ENCODE measurements at regions not wholly inside any gene's neighbourhood (a gene's known extent, or its start where the extent isn't known, plus 50 kb on each side); places are given as distances from the start of the nearest gene placed in this dataset.
"Not testable (repeated sequence)": the region's sequence is repeated elsewhere in the genome, so short reads cannot be mapped to it uniquely, and the experiment has no call there.

DNA sequence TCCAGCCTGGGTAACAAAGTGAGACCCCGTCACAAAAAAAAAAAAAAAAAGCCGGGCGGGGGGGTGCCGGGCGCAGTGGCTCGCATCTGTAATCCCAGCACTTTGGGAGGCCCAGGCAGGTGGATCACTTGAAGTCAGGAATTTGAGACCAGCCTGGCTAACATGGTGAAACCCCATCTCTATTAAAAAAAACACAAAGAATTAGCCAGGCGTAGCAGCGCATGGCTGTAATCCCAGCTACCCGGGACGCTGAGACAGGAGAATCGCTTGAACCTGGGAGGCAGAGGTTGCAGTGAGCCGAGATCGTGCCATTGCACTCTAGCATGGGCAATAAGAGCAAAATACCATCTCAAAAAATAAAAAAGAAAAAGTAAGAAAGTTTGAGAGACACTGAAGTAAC lies 81.9 kb downstream of the CCDC71L start:
- TF ChIP-seq ZNF274 (IDR thresholded peaks at IDR 0.05; ENCODE audit: low read depth, low read length); EZH2phosphoT487 (IDR thresholded peaks at IDR 0.05; ENCODE audit: borderline replicate concordance); RAD21 (IDR thresholded peaks at IDR 0.05; ENCODE audit: low read depth); SIN3A (IDR thresholded peaks at IDR 0.05; ENCODE audit: low read depth); JUND (IDR thresholded peaks at IDR 0.05); TCF7L2 (IDR thresholded peaks at IDR 0.05; ENCODE audit: borderline replicate concordance, extremely low read depth, insufficient read depth, insufficient read length); POLR2A (IDR thresholded peaks at IDR 0.05; ENCODE audit: borderline replicate concordance, extremely low read depth, insufficient read depth, insufficient read length); EZH2 (IDR thresholded peaks at IDR 0.05): not testable (repeated sequence)
- TF ChIP-seq, protein P1, sequence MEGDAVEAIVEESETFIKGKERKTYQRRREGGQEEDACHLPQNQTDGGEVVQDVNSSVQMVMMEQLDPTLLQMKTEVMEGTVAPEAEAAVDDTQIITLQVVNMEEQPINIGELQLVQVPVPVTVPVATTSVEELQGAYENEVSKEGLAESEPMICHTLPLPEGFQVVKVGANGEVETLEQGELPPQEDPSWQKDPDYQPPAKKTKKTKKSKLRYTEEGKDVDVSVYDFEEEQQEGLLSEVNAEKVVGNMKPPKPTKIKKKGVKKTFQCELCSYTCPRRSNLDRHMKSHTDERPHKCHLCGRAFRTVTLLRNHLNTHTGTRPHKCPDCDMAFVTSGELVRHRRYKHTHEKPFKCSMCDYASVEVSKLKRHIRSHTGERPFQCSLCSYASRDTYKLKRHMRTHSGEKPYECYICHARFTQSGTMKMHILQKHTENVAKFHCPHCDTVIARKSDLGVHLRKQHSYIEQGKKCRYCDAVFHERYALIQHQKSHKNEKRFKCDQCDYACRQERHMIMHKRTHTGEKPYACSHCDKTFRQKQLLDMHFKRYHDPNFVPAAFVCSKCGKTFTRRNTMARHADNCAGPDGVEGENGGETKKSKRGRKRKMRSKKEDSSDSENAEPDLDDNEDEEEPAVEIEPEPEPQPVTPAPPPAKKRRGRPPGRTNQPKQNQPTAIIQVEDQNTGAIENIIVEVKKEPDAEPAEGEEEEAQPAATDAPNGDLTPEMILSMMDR (IDR thresholded peaks at IDR 0.05 in 2 of 3, conservative IDR thresholded peaks at IDR 0.05 in 1 of 3; ENCODE audit: borderline replicate concordance in 1 of 3, insufficient read depth in 1 of 3, low read depth in 2 of 3, low read length in 2 of 3), result not testable (repeated sequence)
- TF ChIP-seq, protein P2, sequence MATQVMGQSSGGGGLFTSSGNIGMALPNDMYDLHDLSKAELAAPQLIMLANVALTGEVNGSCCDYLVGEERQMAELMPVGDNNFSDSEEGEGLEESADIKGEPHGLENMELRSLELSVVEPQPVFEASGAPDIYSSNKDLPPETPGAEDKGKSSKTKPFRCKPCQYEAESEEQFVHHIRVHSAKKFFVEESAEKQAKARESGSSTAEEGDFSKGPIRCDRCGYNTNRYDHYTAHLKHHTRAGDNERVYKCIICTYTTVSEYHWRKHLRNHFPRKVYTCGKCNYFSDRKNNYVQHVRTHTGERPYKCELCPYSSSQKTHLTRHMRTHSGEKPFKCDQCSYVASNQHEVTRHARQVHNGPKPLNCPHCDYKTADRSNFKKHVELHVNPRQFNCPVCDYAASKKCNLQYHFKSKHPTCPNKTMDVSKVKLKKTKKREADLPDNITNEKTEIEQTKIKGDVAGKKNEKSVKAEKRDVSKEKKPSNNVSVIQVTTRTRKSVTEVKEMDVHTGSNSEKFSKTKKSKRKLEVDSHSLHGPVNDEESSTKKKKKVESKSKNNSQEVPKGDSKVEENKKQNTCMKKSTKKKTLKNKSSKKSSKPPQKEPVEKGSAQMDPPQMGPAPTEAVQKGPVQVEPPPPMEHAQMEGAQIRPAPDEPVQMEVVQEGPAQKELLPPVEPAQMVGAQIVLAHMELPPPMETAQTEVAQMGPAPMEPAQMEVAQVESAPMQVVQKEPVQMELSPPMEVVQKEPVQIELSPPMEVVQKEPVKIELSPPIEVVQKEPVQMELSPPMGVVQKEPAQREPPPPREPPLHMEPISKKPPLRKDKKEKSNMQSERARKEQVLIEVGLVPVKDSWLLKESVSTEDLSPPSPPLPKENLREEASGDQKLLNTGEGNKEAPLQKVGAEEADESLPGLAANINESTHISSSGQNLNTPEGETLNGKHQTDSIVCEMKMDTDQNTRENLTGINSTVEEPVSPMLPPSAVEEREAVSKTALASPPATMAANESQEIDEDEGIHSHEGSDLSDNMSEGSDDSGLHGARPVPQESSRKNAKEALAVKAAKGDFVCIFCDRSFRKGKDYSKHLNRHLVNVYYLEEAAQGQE (IDR thresholded peaks at IDR 0.05; ENCODE audit: low read depth), result not testable (repeated sequence)

Data from HCT116 (cell line).